HG02885 (cell line): ENCODE measurements at regions not wholly inside any gene's neighbourhood (a gene's known extent, or its start where the extent isn't known, plus 50 kb on each side); places are given as distances from the start of the nearest gene placed in this dataset.
"Not testable (repeated sequence)": the region's sequence is repeated elsewhere in the genome, so short reads cannot be mapped to it uniquely, and the experiment has no call there.

Source experiments
- ATAC-seq: cut with Tn5 transposase; IDR thresholded peaks from one replicate; pipeline ENCODE4 v1.9.1; 2021; ENCODE audit warnings: mild to moderate bottlenecking; ENCODE audit not compliant: unreplicated experiment, poor library complexity

GRCh38 chr4:27978427-27979109 is 1117.9 kb downstream of the STIM2 start:
- ATAC-seq = not testable (repeated sequence)

GRCh38 chr4:27985522-27985921 is 1124.9 kb downstream of the STIM2 start:
- ATAC-seq = no peak

GRCh38 chr4:27986476-27986875 is 1125.8 kb downstream of the STIM2 start:
- ATAC-seq = no peak

- no peak for ATAC-seq
These were observed 1141.1 kb downstream of the STIM2 start for GRCh38 chr4:28001698-28002097.

GRCh38 chr4:28004520-28004919 is 1143.9 kb downstream of the STIM2 start:
- no peak for ATAC-seq

GRCh38 chr4:28006021-28006420 is 1145.4 kb downstream of the STIM2 start:
- no peak for ATAC-seq

- ATAC-seq = no peak
These were observed 1147.1 kb downstream of the STIM2 start for GRCh38 chr4:28007693-28008092.

- ATAC-seq = no peak
These were observed 1148.9 kb downstream of the STIM2 start for GRCh38 chr4:28009541-28009940.

- ATAC-seq = no peak
These were observed 1150.1 kb downstream of the STIM2 start for GRCh38 chr4:28010577-28011240.

- ATAC-seq = no peak
These were observed 1153.8 kb downstream of the STIM2 start for GRCh38 chr4:28014469-28014868.

- no peak for ATAC-seq
These were observed 1155.4 kb downstream of the STIM2 start for GRCh38 chr4:28015996-28016395.

- ATAC-seq = not testable (repeated sequence)
These were observed 1177.6 kb downstream of the STIM2 start for GRCh38 chr4:28038253-28038652.

- ATAC-seq = no peak
These were observed 1201.9 kb downstream of the STIM2 start for GRCh38 chr4:28062562-28062961.

- no peak for ATAC-seq
These were observed 1213.4 kb downstream of the STIM2 start for GRCh38 chr4:28073860-28074555.

- no peak for ATAC-seq
These were observed 1214.8 kb downstream of the STIM2 start for GRCh38 chr4:28075401-28075956.

- not testable (repeated sequence) for ATAC-seq
These were observed 1216.6 kb downstream of the STIM2 start for GRCh38 chr4:28077203-28077602.

GRCh38 chr4:28082686-28083390 is 1222.2 kb downstream of the STIM2 start:
- ATAC-seq = no peak

GRCh38 chr4:28092610-28093009 is 1232.0 kb downstream of the STIM2 start:
- no peak for ATAC-seq

- ATAC-seq = no peak
These were observed 1232.4 kb downstream of the STIM2 start for GRCh38 chr4:28093071-28093470.

GRCh38 chr4:28101583-28101982 is 1240.9 kb downstream of the STIM2 start:
- ATAC-seq = no peak
